ENCODE measurements at regions not wholly inside any gene's neighbourhood (a gene's known extent, or its start where the extent isn't known, plus 50 kb on each side); places are given as distances from the start of the nearest gene placed in this dataset.
A peak's percentile ranks its signal among the peaks of the same experiment; 100 is the strongest.
"Not testable (repeated sequence)": the region's sequence is repeated elsewhere in the genome, so short reads cannot be mapped to it uniquely, and the experiment has no call there.

DNA sequence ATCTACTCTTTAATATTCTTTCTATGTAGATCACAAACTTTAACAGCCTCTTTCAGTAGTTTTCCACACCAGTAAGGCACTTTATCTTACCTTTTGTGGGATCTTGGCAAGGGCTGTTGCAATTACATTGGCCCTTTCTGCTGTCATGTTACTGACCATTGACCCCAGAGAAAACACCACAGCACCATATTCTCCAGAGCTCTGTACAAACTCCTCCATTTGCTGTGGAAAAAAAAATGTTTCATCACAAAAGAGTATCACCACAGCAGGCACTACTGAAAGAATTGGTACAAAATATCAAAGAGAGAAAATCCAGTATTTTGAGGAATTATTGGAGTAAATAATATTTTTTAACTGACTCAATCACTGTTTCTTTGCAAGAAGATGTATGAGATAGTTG is 62.3 kb upstream of the UGT2A3 start:
- H3K4me3 Mint-ChIP-seq; H3K27ac Mint-ChIP-seq; CTCF ChIA-PET; ATAC-seq; DNase-seq (ENCODE audit: low spot score); POLR2A ChIA-PET; H3K9me3 Mint-ChIP-seq; H3K36me3 Mint-ChIP-seq; H3K27me3 Mint-ChIP-seq (ENCODE audit: low read depth): not testable (repeated sequence)
- peaks cover 13% of the 10 kb centered on the region for H3K4me1 Mint-ChIP-seq

DNA sequence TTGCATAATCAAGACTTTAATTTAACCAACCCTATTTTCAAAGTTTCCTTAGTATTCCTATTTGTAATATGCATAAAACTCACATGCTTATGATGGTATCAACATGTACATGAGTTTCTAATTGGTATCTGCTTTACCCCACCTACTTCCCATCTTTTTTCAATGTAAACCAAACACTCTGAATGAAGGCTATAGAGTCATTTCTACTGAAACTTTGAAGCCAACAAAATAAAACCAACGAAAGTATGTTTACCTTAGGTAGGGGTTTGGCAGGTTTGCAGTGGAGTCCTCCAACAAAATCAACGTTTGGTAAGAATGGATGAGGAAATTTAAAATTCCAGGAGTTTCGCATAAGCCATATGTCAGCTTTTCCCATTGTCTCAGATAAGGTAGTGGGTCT is 66.4 kb upstream of the UGT2A3 start:
- CTCF ChIA-PET: not testable (repeated sequence)
- peaks cover 28% of the 10 kb centered on the region for H3K4me1 Mint-ChIP-seq

DNA sequence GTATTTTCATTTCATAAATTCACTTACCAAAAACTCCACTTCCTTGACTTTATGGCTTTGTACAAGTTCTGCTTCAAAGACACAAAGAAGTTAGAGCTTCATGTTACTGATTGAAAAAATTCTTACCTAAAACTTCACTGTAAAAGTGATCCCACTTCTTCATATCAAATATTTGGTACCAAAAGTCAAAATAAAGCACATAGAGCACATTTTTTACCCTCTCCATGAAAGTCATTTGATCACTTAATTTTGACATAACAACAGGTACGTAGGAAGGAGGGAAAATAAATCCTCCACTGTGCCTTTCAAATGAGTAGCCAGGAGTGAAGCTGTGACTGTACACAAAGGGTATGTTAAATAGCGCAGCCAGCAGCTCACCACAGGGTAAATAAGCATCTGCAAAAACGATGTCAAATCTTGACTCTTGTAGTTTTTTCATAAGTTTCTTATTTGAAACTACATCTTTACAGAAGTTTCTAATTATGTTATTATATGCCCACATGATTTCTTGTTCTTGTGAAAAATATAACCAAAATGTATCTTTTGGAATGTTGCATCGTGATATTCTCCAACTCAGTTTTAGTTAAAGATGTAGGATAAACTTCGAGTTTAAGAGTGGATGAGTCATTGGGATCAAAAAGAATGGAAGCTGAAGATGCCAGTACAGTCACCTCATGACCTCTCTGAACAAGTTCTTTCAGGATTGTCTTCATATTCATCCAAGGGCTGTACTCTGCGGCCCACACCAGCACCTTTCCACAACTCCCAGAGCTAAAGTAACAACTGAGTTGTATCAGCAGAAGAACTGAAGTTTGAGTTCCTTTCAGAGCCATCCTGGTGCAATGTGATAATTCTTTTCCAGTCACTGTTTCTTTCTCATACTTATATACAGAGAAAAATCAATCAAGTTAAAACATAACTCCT is 68.2 kb upstream of the UGT2A3 start:
- DNase-seq (ENCODE audit: low spot score); POLR2A ChIA-PET; CTCF ChIA-PET; H3K27me3 Mint-ChIP-seq (ENCODE audit: low read depth): not testable (repeated sequence)
- ATAC-seq: peak; percentile 63
- peaks cover 16% of the 10 kb centered on the region for H3K9me3 Mint-ChIP-seq
- TF ChIP-seq GABPB1 (CRISPR knock-in tag; IDR thresholded peaks at IDR 0.05): 0 out of 2 replicates have a peak, but pooled peaks have one; percentile 28
- H3K36me3 Mint-ChIP-seq: peaks cover 14% of the 10 kb centered on the region
- H3K27ac Mint-ChIP-seq: peak overlapping the region; percentile 72
- H3K4me3 Mint-ChIP-seq: peak overlapping the region; percentile 22; the same call in 1 of the 2 replicates
- peaks cover 42% of the 10 kb centered on the region for H3K4me1 Mint-ChIP-seq

More for the DNA sequence above, 66.4 kb upstream of the UGT2A3 start:
- POLR2A ChIA-PET; ATAC-seq; H3K4me3 Mint-ChIP-seq; H3K9me3 Mint-ChIP-seq; H3K27me3 Mint-ChIP-seq (ENCODE audit: low read depth); H3K36me3 Mint-ChIP-seq; DNase-seq (ENCODE audit: low spot score); H3K27ac Mint-ChIP-seq: not testable (repeated sequence)

DNA sequence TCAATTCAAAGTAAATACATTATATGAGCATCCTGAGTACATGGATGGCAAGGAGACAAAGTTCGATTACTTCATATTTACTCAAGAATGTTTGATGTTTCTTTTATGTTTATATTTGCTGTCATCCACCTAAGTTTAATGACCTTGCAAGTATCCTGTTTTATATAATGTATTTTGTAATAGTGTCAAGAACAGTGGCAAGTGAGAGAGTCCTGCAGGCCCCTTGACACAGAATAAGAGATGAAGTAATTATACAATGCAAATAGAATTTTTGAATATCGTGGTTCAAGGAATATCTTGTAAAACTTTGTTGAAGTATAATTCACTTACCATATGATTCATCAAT is 68.8 kb upstream of the UGT2A3 start:
- Mint-ChIP-seq H3K36me3 (peaks cover 14% of the 10 kb centered on the region), H3K4me1 (peaks cover 48% of the 10 kb centered on the region), H3K9me3 (peaks cover 16% of the 10 kb centered on the region)
- H3K27ac Mint-ChIP-seq; CTCF ChIA-PET; H3K27me3 Mint-ChIP-seq (ENCODE audit: low read depth); POLR2A ChIA-PET; ATAC-seq; H3K4me3 Mint-ChIP-seq; DNase-seq (ENCODE audit: low spot score): not testable (repeated sequence)

DNA sequence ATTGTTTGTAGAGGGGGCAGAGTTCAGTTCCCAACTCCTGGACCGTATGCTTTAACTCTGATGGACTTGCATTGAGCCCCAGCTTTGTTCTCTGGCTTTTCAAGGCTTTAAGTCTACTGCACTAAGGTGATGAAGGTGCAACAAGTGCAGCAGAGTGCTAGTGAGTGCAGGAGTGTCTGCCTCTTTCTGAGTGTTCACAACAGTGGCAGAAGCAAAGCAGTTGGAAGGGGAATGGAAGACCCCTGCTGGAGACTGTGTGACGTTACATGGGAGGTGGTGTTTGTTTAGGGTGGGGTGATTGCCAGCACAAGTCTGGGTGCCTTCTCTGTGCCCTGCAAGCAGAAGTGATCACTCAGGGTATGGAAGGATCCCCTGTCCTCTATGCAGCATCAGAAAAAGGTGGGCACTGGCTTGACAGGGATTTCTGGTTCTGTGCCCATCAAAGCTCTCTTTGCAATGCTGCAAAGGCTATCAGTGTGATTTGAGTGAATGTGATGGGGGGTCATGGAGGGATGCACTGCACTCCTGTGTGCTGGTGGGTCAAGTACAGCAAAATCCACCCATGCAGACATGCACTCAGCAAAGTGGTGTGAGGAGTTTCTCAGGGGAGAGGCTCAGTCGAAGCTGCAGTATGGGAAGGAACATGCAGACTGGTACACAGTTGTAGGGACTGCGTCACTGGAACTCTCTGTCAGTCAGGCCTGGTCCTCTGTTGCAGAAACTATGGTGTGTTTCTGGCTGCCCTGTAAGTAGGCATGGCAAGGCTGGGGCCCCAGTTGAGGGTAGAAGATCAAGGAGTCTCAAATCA is 70.9 kb upstream of the UGT2B7 start:
- H3K36me3 Mint-ChIP-seq: peaks cover 14% of the 10 kb centered on the region
- peak; percentile 100 for ATAC-seq
- H3K27ac Mint-ChIP-seq: no peak overlapping the region; the same call in 1 of the 2 replicates
- CTCF ChIA-PET: interaction anchor here (1.9 kb wide), 1 partner anchor 32 kb away, joined by 4 read pairs; no protein-coding TSS in a partner anchor
- peaks cover 16% of the 10 kb centered on the region for H3K9me3 Mint-ChIP-seq
- no peak for TF ChIP-seq ELF4 (CRISPR knock-in tag; IDR thresholded peaks at IDR 0.05; ENCODE audit: low read depth)
- TF ChIP-seq ZNF396 (CRISPR knock-in tag; IDR thresholded peaks at IDR 0.05; ENCODE audit: borderline replicate concordance): no peak
- TF ChIP-seq ATF1 (CRISPR knock-in tag; IDR thresholded peaks at IDR 0.05): no peak
- peak; percentile 30; the same call in 1 of the 2 replicates for TF ChIP-seq GABPB1 (CRISPR knock-in tag; IDR thresholded peaks at IDR 0.05)
- TF ChIP-seq, protein P1, sequence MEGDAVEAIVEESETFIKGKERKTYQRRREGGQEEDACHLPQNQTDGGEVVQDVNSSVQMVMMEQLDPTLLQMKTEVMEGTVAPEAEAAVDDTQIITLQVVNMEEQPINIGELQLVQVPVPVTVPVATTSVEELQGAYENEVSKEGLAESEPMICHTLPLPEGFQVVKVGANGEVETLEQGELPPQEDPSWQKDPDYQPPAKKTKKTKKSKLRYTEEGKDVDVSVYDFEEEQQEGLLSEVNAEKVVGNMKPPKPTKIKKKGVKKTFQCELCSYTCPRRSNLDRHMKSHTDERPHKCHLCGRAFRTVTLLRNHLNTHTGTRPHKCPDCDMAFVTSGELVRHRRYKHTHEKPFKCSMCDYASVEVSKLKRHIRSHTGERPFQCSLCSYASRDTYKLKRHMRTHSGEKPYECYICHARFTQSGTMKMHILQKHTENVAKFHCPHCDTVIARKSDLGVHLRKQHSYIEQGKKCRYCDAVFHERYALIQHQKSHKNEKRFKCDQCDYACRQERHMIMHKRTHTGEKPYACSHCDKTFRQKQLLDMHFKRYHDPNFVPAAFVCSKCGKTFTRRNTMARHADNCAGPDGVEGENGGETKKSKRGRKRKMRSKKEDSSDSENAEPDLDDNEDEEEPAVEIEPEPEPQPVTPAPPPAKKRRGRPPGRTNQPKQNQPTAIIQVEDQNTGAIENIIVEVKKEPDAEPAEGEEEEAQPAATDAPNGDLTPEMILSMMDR (IDR thresholded peaks at IDR 0.05): peak; percentile 49
- TF ChIP-seq PRRX2 (CRISPR knock-in tag; IDR thresholded peaks at IDR 0.05): no peak
- TF ChIP-seq, protein P2, sequence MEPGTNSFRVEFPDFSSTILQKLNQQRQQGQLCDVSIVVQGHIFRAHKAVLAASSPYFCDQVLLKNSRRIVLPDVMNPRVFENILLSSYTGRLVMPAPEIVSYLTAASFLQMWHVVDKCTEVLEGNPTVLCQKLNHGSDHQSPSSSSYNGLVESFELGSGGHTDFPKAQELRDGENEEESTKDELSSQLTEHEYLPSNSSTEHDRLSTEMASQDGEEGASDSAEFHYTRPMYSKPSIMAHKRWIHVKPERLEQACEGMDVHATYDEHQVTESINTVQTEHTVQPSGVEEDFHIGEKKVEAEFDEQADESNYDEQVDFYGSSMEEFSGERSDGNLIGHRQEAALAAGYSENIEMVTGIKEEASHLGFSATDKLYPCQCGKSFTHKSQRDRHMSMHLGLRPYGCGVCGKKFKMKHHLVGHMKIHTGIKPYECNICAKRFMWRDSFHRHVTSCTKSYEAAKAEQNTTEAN (CRISPR knock-in tag; IDR thresholded peaks at IDR 0.05): peak; percentile 79; the same call in 1 of the 2 replicates
- peak; percentile 47 for DNase-seq (ENCODE audit: low spot score)
- no peaks in the 10 kb centered on the region for H3K27me3 Mint-ChIP-seq (ENCODE audit: low read depth)
- H3K4me3 Mint-ChIP-seq: no peak overlapping the region
- POLR2A ChIA-PET: no interaction called here
- H3K4me1 Mint-ChIP-seq: peaks cover 23% of the 10 kb centered on the region
